LNCaP clone FGC (cell line): ENCODE measurements at regions not wholly inside any gene's neighbourhood (a gene's known extent, or its start where the extent isn't known, plus 50 kb on each side); places are given as distances from the start of the nearest gene placed in this dataset.

Experiments
- DNase-seq: peaks from one replicate; pipeline ENCODE4 v3.0.0-alpha.2; 2011; ENCODE audit warnings: low read depth
- H3K4me3 ChIP-seq: 2 replicates; pipeline ENCODE4 v1.5.1; 2011; ENCODE audit warnings: mild to moderate bottlenecking, low read depth, low read length, control low read depth
- CTCF ChIP-seq: IDR thresholded peaks from 2 replicates; pipeline ENCODE4 v1.5.1; 2012; ENCODE audit warnings: mild to moderate bottlenecking; ENCODE audit not compliant: control insufficient read depth, insufficient read depth; ENCODE audit errors: extremely low read depth

GRCh38 chr15:47184908-47185801, 532.1 kb upstream of the SEMA6D start:
- no peak for DNase-seq
- H3K4me3 ChIP-seq, result no peak overlapping the region
- no peak for TF ChIP-seq CTCF

GRCh38 chr15:47186075-47186474, 531.2 kb upstream of the SEMA6D start:
- no peak for TF ChIP-seq CTCF
- H3K4me3 ChIP-seq, result no peak overlapping the region
- DNase-seq, result no peak

- no peak for DNase-seq
- no peak for TF ChIP-seq CTCF
- no peak overlapping the region for H3K4me3 ChIP-seq
Measured at GRCh38 chr15:47188758-47189507, 528.4 kb upstream of the SEMA6D start.

- peak; percentile 56 for TF ChIP-seq CTCF
- DNase-seq, result no peak
Measured at GRCh38 chr15:47194718-47195117, 522.6 kb upstream of the SEMA6D start.

GRCh38 chr15:47196048-47196447, 521.3 kb upstream of the SEMA6D start:
- peak; percentile 98 for TF ChIP-seq CTCF
- DNase-seq, result peak; percentile 83
- H3K4me3 ChIP-seq, result no peak overlapping the region

More at GRCh38 chr15:47194718-47195117, 522.6 kb upstream of the SEMA6D start:
- no peak overlapping the region for H3K4me3 ChIP-seq

GRCh38 chr15:47203993-47204392, 513.3 kb upstream of the SEMA6D start:
- no peak for DNase-seq
- no peak for TF ChIP-seq CTCF
- no peak overlapping the region for H3K4me3 ChIP-seq
